ENCODE measurements at regions not wholly inside any gene's neighbourhood (a gene's known extent, or its start where the extent isn't known, plus 50 kb on each side); places are given as distances from the start of the nearest gene placed in this dataset.

DNA sequence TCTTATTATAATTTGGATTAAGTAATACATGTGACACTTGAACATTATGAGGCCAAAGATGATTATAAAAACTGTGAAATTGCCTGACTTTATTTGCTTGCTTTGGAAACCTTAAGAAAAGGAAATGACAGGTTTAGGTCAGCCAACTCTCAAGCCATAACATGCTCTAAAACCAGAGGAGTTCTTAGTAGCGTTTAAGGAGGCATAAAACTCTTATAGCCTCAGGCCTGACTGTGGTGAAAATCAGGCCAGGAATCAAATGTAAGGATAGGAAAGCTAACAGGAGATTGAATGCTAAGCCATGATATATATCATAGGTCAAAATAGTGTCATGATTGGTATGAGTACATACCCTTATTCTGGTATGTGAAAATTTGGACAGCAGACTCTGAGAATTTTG, 1142.4 kb upstream of the MIR17HG start:
- H3K4me2 ChIP-seq (ENCODE audit: low read length), result no peak overlapping the region

GRCh38 chr13:90205911-90206310, 1141.6 kb upstream of the MIR17HG start:
- no TSS peak for BruUV-seq (replicated peaks)
- ATAC-seq, result no peak
- no peak for TF ChIP-seq ZFX (IDR thresholded peaks at IDR 0.05)
- TF ChIP-seq ELF1 (IDR thresholded peaks at IDR 0.05; ENCODE audit: borderline replicate concordance, low read depth), result no peak
- no peak for TF ChIP-seq YY1 (IDR thresholded peaks at IDR 0.05; ENCODE audit: extremely low read depth, insufficient replicate concordance, low read depth, low read length)
- TF ChIP-seq EZH2 (IDR thresholded peaks at IDR 0.05), result no peak
- TF ChIP-seq MAX (IDR thresholded peaks at IDR 0.05), result no peak
- no peak for TF ChIP-seq REST (IDR thresholded peaks at IDR 0.05; ENCODE audit: low read depth)
- TF ChIP-seq CEBPB (IDR thresholded peaks at IDR 0.05; ENCODE audit: low read depth), result no peak
- TF ChIP-seq EZH2phosphoT487 (IDR thresholded peaks at IDR 0.05; ENCODE audit: borderline replicate concordance), result no peak

More for the DNA sequence above, 1142.4 kb upstream of the MIR17HG start:
- ATAC-seq, result no peak
- intact Hi-C loops (cut with micrococcal nuclease), result no loop called here
- TF ChIP-seq FOSL1 (IDR thresholded peaks at IDR 0.05; ENCODE audit: low read depth) (no peak), POLR2A (IDR thresholded peaks at IDR 0.05; ENCODE audit: borderline replicate concordance, extremely low read depth, insufficient read depth, insufficient read length) (no peak), TCF7L2 (IDR thresholded peaks at IDR 0.05; ENCODE audit: borderline replicate concordance, extremely low read depth, insufficient read depth, insufficient read length) (no peak), MAX (IDR thresholded peaks at IDR 0.05) (no peak), EZH2 (IDR thresholded peaks at IDR 0.05) (no peak), RAD21 (IDR thresholded peaks at IDR 0.05; ENCODE audit: low read depth) (no peak), ZNF274 (IDR thresholded peaks at IDR 0.05; ENCODE audit: low read depth, low read length) (no peak), ELF1 (IDR thresholded peaks at IDR 0.05; ENCODE audit: borderline replicate concordance, low read depth) (no peak)
- TF ChIP-seq, protein P1, sequence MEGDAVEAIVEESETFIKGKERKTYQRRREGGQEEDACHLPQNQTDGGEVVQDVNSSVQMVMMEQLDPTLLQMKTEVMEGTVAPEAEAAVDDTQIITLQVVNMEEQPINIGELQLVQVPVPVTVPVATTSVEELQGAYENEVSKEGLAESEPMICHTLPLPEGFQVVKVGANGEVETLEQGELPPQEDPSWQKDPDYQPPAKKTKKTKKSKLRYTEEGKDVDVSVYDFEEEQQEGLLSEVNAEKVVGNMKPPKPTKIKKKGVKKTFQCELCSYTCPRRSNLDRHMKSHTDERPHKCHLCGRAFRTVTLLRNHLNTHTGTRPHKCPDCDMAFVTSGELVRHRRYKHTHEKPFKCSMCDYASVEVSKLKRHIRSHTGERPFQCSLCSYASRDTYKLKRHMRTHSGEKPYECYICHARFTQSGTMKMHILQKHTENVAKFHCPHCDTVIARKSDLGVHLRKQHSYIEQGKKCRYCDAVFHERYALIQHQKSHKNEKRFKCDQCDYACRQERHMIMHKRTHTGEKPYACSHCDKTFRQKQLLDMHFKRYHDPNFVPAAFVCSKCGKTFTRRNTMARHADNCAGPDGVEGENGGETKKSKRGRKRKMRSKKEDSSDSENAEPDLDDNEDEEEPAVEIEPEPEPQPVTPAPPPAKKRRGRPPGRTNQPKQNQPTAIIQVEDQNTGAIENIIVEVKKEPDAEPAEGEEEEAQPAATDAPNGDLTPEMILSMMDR (IDR thresholded peaks at IDR 0.05 in 2 of 3, conservative IDR thresholded peaks at IDR 0.05 in 1 of 3; ENCODE audit: borderline replicate concordance in 1 of 3, insufficient read depth in 1 of 3, low read depth in 2 of 3, low read length in 2 of 3), result no peak
- Histone ChIP-seq H3K9ac (ENCODE audit: low read length) (no peak overlapping the region), H4K20me1 (ENCODE audit: insufficient read depth) (no peaks in the 10 kb centered on the region), H3K27me3 (ENCODE audit: insufficient read depth, low read length) (no peaks in the 10 kb centered on the region), H3K4me1 (ENCODE audit: control insufficient read depth in 1 of 2, insufficient read depth in 2 of 2, low read length in 2 of 2) (no peaks in the 10 kb centered on the region), H3K36me3 (ENCODE audit: control insufficient read depth in 1 of 2, insufficient read depth in 2 of 2, low read length in 2 of 2) (no peaks in the 10 kb centered on the region), H2AFZ (ENCODE audit: low read depth, low read length, poor library complexity, severe bottlenecking) (no peak overlapping the region), H3K4me3 (replicated peaks in 1 of 2; ENCODE audit: low read depth in 1 of 2, low read length in 2 of 2) (no peak overlapping the region), H3K9me2 (ENCODE audit: insufficient read depth) (no peaks in the 10 kb centered on the region), H3K9me3 (ENCODE audit: control insufficient read depth in 1 of 2, insufficient read depth in 1 of 2, low read depth in 1 of 2, low read length in 2 of 2) (no peaks in the 10 kb centered on the region; a peak in 1 of 4 replicates), H3K79me2 (ENCODE audit: insufficient read depth, low read length) (no peaks in the 10 kb centered on the region), H3K27ac (ENCODE audit: low read depth, low read length) (no peak overlapping the region)
- no peak for DNase-seq (ENCODE audit: low read depth, low spot score)
- ChIA-PET POLR2A (no interaction called here), RAD21 (ENCODE audit: low non-redundant PET in 1 of 2, low total read pairs in 2 of 2, uncharacterized antibody in 2 of 2, unreplicated experiment in 2 of 2) (no interaction called here), CTCF (no interaction called here)
- BruUV-seq (replicated peaks), result no TSS peak

More at GRCh38 chr13:90205911-90206310, 1141.6 kb upstream of the MIR17HG start:
- Histone ChIP-seq H3K4me2 (ENCODE audit: low read length) (no peak overlapping the region), H3K27ac (ENCODE audit: low read depth, low read length) (no peak overlapping the region), H3K36me3 (ENCODE audit: control insufficient read depth in 1 of 2, insufficient read depth in 2 of 2, low read length in 2 of 2) (no peaks in the 10 kb centered on the region), H3K4me3 (replicated peaks in 1 of 2; ENCODE audit: low read depth in 1 of 2, low read length in 2 of 2) (no peak overlapping the region), H3K9me3 (ENCODE audit: control insufficient read depth in 1 of 2, insufficient read depth in 1 of 2, low read depth in 1 of 2, low read length in 2 of 2) (no peaks in the 10 kb centered on the region; a peak in 1 of 4 replicates), H3K9me2 (ENCODE audit: insufficient read depth) (no peaks in the 10 kb centered on the region), H4K20me1 (ENCODE audit: insufficient read depth) (no peaks in the 10 kb centered on the region), H3K79me2 (ENCODE audit: insufficient read depth, low read length) (no peaks in the 10 kb centered on the region), H3K9ac (ENCODE audit: low read length) (no peak overlapping the region), H3K27me3 (ENCODE audit: insufficient read depth, low read length) (no peaks in the 10 kb centered on the region), H3K4me1 (ENCODE audit: control insufficient read depth in 1 of 2, insufficient read depth in 2 of 2, low read length in 2 of 2) (no peaks in the 10 kb centered on the region), H2AFZ (ENCODE audit: low read depth, low read length, poor library complexity, severe bottlenecking) (no peak overlapping the region)
- ChIA-PET POLR2A (no interaction called here), CTCF (no interaction called here), RAD21 (ENCODE audit: low non-redundant PET in 1 of 2, low total read pairs in 2 of 2, uncharacterized antibody in 2 of 2, unreplicated experiment in 2 of 2) (no interaction called here)
- DNase-seq (ENCODE audit: low read depth, low spot score), result no peak
- intact Hi-C loops (cut with micrococcal nuclease), result no loop called here

All from HCT116 (cell line).